ENCODE measurements at regions not wholly inside any gene's neighbourhood (a gene's known extent, or its start where the extent isn't known, plus 50 kb on each side); places are given as distances from the start of the nearest gene placed in this dataset.

GRCh38 chr15:93428807-93429351 lies 339.9 kb upstream of the RGMA start:
- H3K4me1 ChIP-seq = peaks cover 0 to 8% (median 4%) of the 10 kb centered on the region in 9 donors
- peaks cover 0 to 3% (median 0%) of the 10 kb centered on the region in 7 donors for H3K27me3 ChIP-seq
- H3K9me3 ChIP-seq = peaks cover 0 to 10% (median 0%) of the 10 kb centered on the region in 11 donors
- no peaks in the 10 kb centered on the region for H3K36me3 ChIP-seq
- H3K27ac ChIP-seq = no peak overlapping the region
- no peak for ATAC-seq
- WGBS, 2 donors = 55 to 65% methylated on average over 2 of the region's 2 CpGs
- TF ChIP-seq CTCF (IDR thresholded peaks at IDR 0.05) = no peak
- no peak overlapping the region for H3K4me3 ChIP-seq
- DNase-seq = no peak
- intact Hi-C loops (cut with DNase I) = no loop called here

GRCh38 chr15:93428150-93428549 lies 339.1 kb upstream of the RGMA start:
- H3K27me3 ChIP-seq = peaks cover 0 to 3% (median 0%) of the 10 kb centered on the region in 7 donors
- no peak for DNase-seq
- no peak for TF ChIP-seq CTCF (IDR thresholded peaks at IDR 0.05)
- WGBS, 2 donors = 23 to 26% methylated on average over 3 of the region's 3 CpGs
- H3K4me3 ChIP-seq = no peak overlapping the region
- no peak overlapping the region for H3K27ac ChIP-seq
- peaks cover 0 to 9% (median 0%) of the 10 kb centered on the region in 11 donors for H3K9me3 ChIP-seq
- peak in 3 of 8 donors; percentile 24 to 69 (median 42) for ATAC-seq
- peaks cover 0 to 8% (median 4%) of the 10 kb centered on the region in 9 donors for H3K4me1 ChIP-seq
- no peaks in the 10 kb centered on the region for H3K36me3 ChIP-seq
- intact Hi-C loops (cut with DNase I) = no loop called here

GRCh38 chr15:93424131-93424530 lies 335.1 kb upstream of the RGMA start:
- TF ChIP-seq CTCF (IDR thresholded peaks at IDR 0.05) = no peak
- no peak overlapping the region for H3K4me3 ChIP-seq
- H3K27me3 ChIP-seq = peaks cover 0 to 3% (median 0%) of the 10 kb centered on the region in 7 donors
- H3K4me1 ChIP-seq = peaks cover 0 to 8% (median 4%) of the 10 kb centered on the region in 9 donors
- intact Hi-C loops (cut with DNase I) = no loop called here
- no peak for DNase-seq
- no peaks in the 10 kb centered on the region for H3K9me3 ChIP-seq
- ATAC-seq = no peak
- WGBS, 2 donors = 80 to 88% methylated on average over 9 of the region's 9 CpGs
- no peak overlapping the region for H3K27ac ChIP-seq
- no peaks in the 10 kb centered on the region for H3K36me3 ChIP-seq

- H3K27ac ChIP-seq = no peak overlapping the region
- intact Hi-C loops (cut with DNase I) = no loop called here
- no peak overlapping the region for H3K4me3 ChIP-seq
- DNase-seq (no peak), ATAC-seq (no peak)
- H3K4me1 ChIP-seq = peaks cover 0 to 10% (median 4%) of the 10 kb centered on the region in 9 donors
- H3K36me3 ChIP-seq = no peaks in the 10 kb centered on the region
- peaks cover 0 to 3% (median 0%) of the 10 kb centered on the region in 7 donors for H3K27me3 ChIP-seq
- no peak for TF ChIP-seq CTCF (IDR thresholded peaks at IDR 0.05)
- H3K9me3 ChIP-seq = no peaks in the 10 kb centered on the region
- WGBS, 2 donors = 82 to 88% methylated on average over 5 of the region's 5 CpGs
These were observed 333.5 kb upstream of the RGMA start for GRCh38 chr15:93422476-93422875.

Measured in heart right ventricle (tissue), 16 donors.